Fibroblast of mammary gland (primary cell): ENCODE measurements at regions not wholly inside any gene's neighbourhood (a gene's known extent, or its start where the extent isn't known, plus 50 kb on each side); places are given as distances from the start of the nearest gene placed in this dataset.

Experiments used
- DNase-seq: peaks from one replicate; pipeline ENCODE4 v3.0.0-alpha.2; 2010; ENCODE audit warnings: low read depth
- H3K4me3 ChIP-seq: 2 replicates; pipeline ENCODE4 v1.5.1; 2011; ENCODE audit warnings: low read depth, mild to moderate bottlenecking, low read length, moderate library complexity; ENCODE audit not compliant: control insufficient read depth
- CTCF ChIP-seq: conservative IDR thresholded peaks from 2 replicates; pipeline ENCODE4 v1.5.1; 2011; ENCODE audit warnings: low read depth, low read length, inconsistent platforms; ENCODE audit not compliant: control insufficient read depth, insufficient read depth

- peak; percentile 10 for DNase-seq
- no peak for TF ChIP-seq CTCF
- H3K4me3 ChIP-seq = no peak overlapping the region
Measured at GRCh38 chr20:24341781-24342180, 127.6 kb upstream of the SYNDIG1 start.

GRCh38 chr20:24340933-24341332 lies 128.5 kb upstream of the SYNDIG1 start:
- no peak for TF ChIP-seq CTCF
- H3K4me3 ChIP-seq = no peak overlapping the region
- DNase-seq = no peak

GRCh38 chr20:24339210-24339641 lies 130.2 kb upstream of the SYNDIG1 start:
- DNase-seq = no peak
- no peak for TF ChIP-seq CTCF
- no peak overlapping the region for H3K4me3 ChIP-seq

GRCh38 chr20:24337551-24337950 lies 131.9 kb upstream of the SYNDIG1 start:
- H3K4me3 ChIP-seq = no peak overlapping the region
- no peak for DNase-seq
- TF ChIP-seq CTCF = no peak

GRCh38 chr20:24337069-24337468 lies 132.4 kb upstream of the SYNDIG1 start:
- peak; percentile 15 for DNase-seq
- no peak overlapping the region for H3K4me3 ChIP-seq
- no peak for TF ChIP-seq CTCF

- H3K4me3 ChIP-seq = no peak overlapping the region
- no peak for DNase-seq
- TF ChIP-seq CTCF = no peak
Measured at GRCh38 chr20:24334830-24335229, 134.6 kb upstream of the SYNDIG1 start.

GRCh38 chr20:24332956-24333355 lies 136.5 kb upstream of the SYNDIG1 start:
- no peak for TF ChIP-seq CTCF
- no peak for DNase-seq
- no peak overlapping the region for H3K4me3 ChIP-seq
